Natural killer cell (primary cell): ENCODE measurements at regions not wholly inside any gene's neighbourhood (a gene's known extent, or its start where the extent isn't known, plus 50 kb on each side); places are given as distances from the start of the nearest gene placed in this dataset.

Source experiments
- ATAC-seq, 3 donors: fragments of 150-1000 bp in 2 of 3; fragments of 200-7000 bp in 1 of 3; cut with Tn5 transposase; 1 replicate in 1 of 3; 2 replicates in 2 of 3; pipeline ENCODE4 v1.10.0; 2021; ENCODE audit warnings: mild to moderate bottlenecking in 2 of 3, moderate library complexity in 2 of 3
- DNase-seq, 2 donors: peaks; one replicate each; pipeline versions ENCODE4 v3.0.0 to v3.0.0-alpha.2; 2013 to 2021; ENCODE audit warnings: mixed read lengths in 1 of 2
- H3K27ac ChIP-seq: one replicate; pipeline ENCODE4 v1.5.1; 2013; ENCODE audit warnings: mild to moderate bottlenecking, low read length
- H3K27me3 ChIP-seq: one replicate; pipeline ENCODE4 v1.6.1; 2013; ENCODE audit warnings: low read length; ENCODE audit not compliant: control insufficient read depth, insufficient read depth
- H3K36me3 ChIP-seq: one replicate; pipeline ENCODE4 v1.6.1; 2013; ENCODE audit warnings: low read length; ENCODE audit not compliant: control insufficient read depth, insufficient read depth
- H3K4me1 ChIP-seq: one replicate; pipeline ENCODE4 v1.6.1; 2013; ENCODE audit warnings: low read length; ENCODE audit not compliant: control insufficient read depth, insufficient read depth
- H3K4me3 ChIP-seq: one replicate; pipeline ENCODE4 v1.5.1; 2013; ENCODE audit warnings: low read length
- H3K9me3 ChIP-seq: one replicate; pipeline ENCODE4 v1.6.1; 2013; ENCODE audit warnings: low read length; ENCODE audit not compliant: control insufficient read depth, insufficient read depth
- H3K27ac Mint-ChIP-seq, 2 donors: one replicate each; pipeline ENCODE4 v1.8.0; 2022; ENCODE audit warnings: mild to moderate bottlenecking in 2 of 2, mixed read lengths in 2 of 2, moderate library complexity in 1 of 2
- H3K27me3 Mint-ChIP-seq, 2 donors: one replicate each; pipeline ENCODE4 v1.8.0; 2022; ENCODE audit warnings: low read depth in 2 of 2, mixed read lengths in 2 of 2
- H3K36me3 Mint-ChIP-seq: one replicate; pipeline ENCODE4 v1.8.0; 2022; ENCODE audit warnings: mixed read lengths
- H3K4me1 Mint-ChIP-seq, 2 donors: one replicate each; pipeline ENCODE4 v1.8.0; 2022; ENCODE audit warnings: mixed read lengths in 2 of 2
- H3K4me3 Mint-ChIP-seq: one replicate; pipeline ENCODE4 v1.8.0; 2022; ENCODE audit warnings: mild to moderate bottlenecking, moderate library complexity, mixed read lengths
- H3K9me3 Mint-ChIP-seq, 2 donors: one replicate each; pipeline ENCODE4 v1.8.0; 2022; ENCODE audit warnings: mixed read lengths in 2 of 2
- CTCF ChIP-seq: fragments of 200-600 bp; IDR thresholded peaks from one replicate; pipeline ENCODE4 v1.8.0; 2022; ENCODE audit warnings: antibody characterized with exemption
- WGBS: methylation state at CpG from one replicate; pipeline ENCODE4 v1.1.7; 2013; ENCODE audit warnings: missing lambda C conversion rate; ENCODE audit not compliant: insufficient coverage; 5-methylcytosine and 5-hydroxymethylcytosine counted together
- intact Hi-C: fragments of 100-400 bp; cut with micrococcal nuclease; formaldehyde crosslinking; loops from one replicate; pipeline ENCODE4 v1.14.2; 2022

- Histone ChIP-seq H3K4me3 (no peak overlapping the region), H3K36me3 (no peaks in the 10 kb centered on the region), H3K27me3 (no peaks in the 10 kb centered on the region), H3K4me1 (no peaks in the 10 kb centered on the region), H3K27ac (no peak overlapping the region), H3K9me3 (no peaks in the 10 kb centered on the region)
- Mint-ChIP-seq H3K27ac (no peak overlapping the region), H3K4me1 (no peaks in the 10 kb centered on the region), H3K9me3 (no peaks in the 10 kb centered on the region), H3K27me3 (peaks cover 9 to 53% of the 10 kb centered on the region in 2 donors), H3K4me3 (no peak overlapping the region), H3K36me3 (no peaks in the 10 kb centered on the region)
- intact Hi-C loops, result no loop called here
- WGBS, result 61% methylated on average over 7 of the region's 9 CpGs
- ATAC-seq (no peak), DNase-seq (no peak)
- no peak for TF ChIP-seq CTCF
Measured at GRCh38 chr1:208335371-208336136, 91.4 kb upstream of the PLXNA2 start.

GRCh38 chr1:208336137-208336518 is 91.9 kb upstream of the PLXNA2 start:
- no peak overlapping the region for H3K27ac ChIP-seq
- no peak overlapping the region for H3K4me3 Mint-ChIP-seq
- TF ChIP-seq CTCF, result no peak
- H3K9me3 ChIP-seq, result no peaks in the 10 kb centered on the region
- H3K9me3 Mint-ChIP-seq, result no peaks in the 10 kb centered on the region
- H3K27me3 ChIP-seq, result no peaks in the 10 kb centered on the region
- peaks cover 8 to 51% of the 10 kb centered on the region in 2 donors for H3K27me3 Mint-ChIP-seq
- DNase-seq (no peak), ATAC-seq (no peak)
- no peaks in the 10 kb centered on the region for H3K36me3 Mint-ChIP-seq
- no peaks in the 10 kb centered on the region for H3K36me3 ChIP-seq
- intact Hi-C loops, result no loop called here
- H3K4me3 ChIP-seq, result no peak overlapping the region
- no peaks in the 10 kb centered on the region for H3K4me1 Mint-ChIP-seq
- no peaks in the 10 kb centered on the region for H3K4me1 ChIP-seq
- no peak overlapping the region for H3K27ac Mint-ChIP-seq
- WGBS, result 93% methylated on average over 5 of the region's 6 CpGs

- no peak overlapping the region for H3K27ac ChIP-seq
- no peaks in the 10 kb centered on the region for H3K9me3 ChIP-seq
- TF ChIP-seq CTCF, result no peak
- no peak overlapping the region for H3K4me3 ChIP-seq
- Mint-ChIP-seq H3K4me1 (no peaks in the 10 kb centered on the region), H3K36me3 (no peaks in the 10 kb centered on the region), H3K27me3 (peaks cover 11 to 36% of the 10 kb centered on the region in 2 donors), H3K9me3 (no peaks in the 10 kb centered on the region), H3K27ac (no peak overlapping the region), H3K4me3 (no peak overlapping the region)
- H3K36me3 ChIP-seq, result no peaks in the 10 kb centered on the region
- intact Hi-C loops, result no loop called here
- 39% methylated on average over 2 of the region's 2 CpGs for WGBS
- no peaks in the 10 kb centered on the region for H3K4me1 ChIP-seq
- H3K27me3 ChIP-seq, result no peaks in the 10 kb centered on the region
- ATAC-seq (no peak), DNase-seq (no peak)
Measured at GRCh38 chr1:208339911-208340310, 95.7 kb upstream of the PLXNA2 start.

GRCh38 chr1:208343226-208343625 is 99.0 kb upstream of the PLXNA2 start:
- Histone ChIP-seq H3K27me3 (no peaks in the 10 kb centered on the region), H3K9me3 (no peaks in the 10 kb centered on the region), H3K4me1 (no peaks in the 10 kb centered on the region), H3K27ac (no peak overlapping the region), H3K4me3 (no peak overlapping the region), H3K36me3 (no peaks in the 10 kb centered on the region)
- no peak for TF ChIP-seq CTCF
- no peaks in the 10 kb centered on the region for H3K36me3 Mint-ChIP-seq
- H3K9me3 Mint-ChIP-seq, result no peaks in the 10 kb centered on the region
- DNase-seq, result no peak
- H3K4me3 Mint-ChIP-seq, result no peak overlapping the region
- 100% methylated on average over 1 of the region's 4 CpGs for WGBS
- H3K27me3 Mint-ChIP-seq, result peaks cover 9 to 20% of the 10 kb centered on the region in 2 donors
- no peak overlapping the region for H3K27ac Mint-ChIP-seq
- no peak for ATAC-seq
- intact Hi-C loops, result no loop called here
- H3K4me1 Mint-ChIP-seq, result no peaks in the 10 kb centered on the region
